KOPT-K1 (cell line): ENCODE measurements at regions not wholly inside any gene's neighbourhood (a gene's known extent, or its start where the extent isn't known, plus 50 kb on each side); places are given as distances from the start of the nearest gene placed in this dataset.

Experiments
- H3K27ac ChIP-seq: fragments of 200-600 bp; sonication (generic); 2 replicates; pipeline ENCODE4 v1.5.1; 2016; ENCODE audit warnings: antibody characterized with exemption, mild to moderate bottlenecking, low read depth, low read length; ENCODE audit not compliant: poor library complexity, severe bottlenecking
- H3K36me3 ChIP-seq: fragments of 200-600 bp; sonication (generic); 2 replicates; pipeline ENCODE4 v1.5.1; 2017; ENCODE audit warnings: antibody characterized with exemption, mild to moderate bottlenecking, low read length, moderate library complexity; ENCODE audit not compliant: insufficient read depth
- H3K9me3 ChIP-seq: fragments of 200-600 bp; sonication (generic); 2 replicates; pipeline ENCODE4 v1.5.1; 2017; ENCODE audit warnings: antibody characterized with exemption, low read length, mild to moderate bottlenecking; ENCODE audit not compliant: insufficient read depth, poor library complexity, severe bottlenecking

DNA sequence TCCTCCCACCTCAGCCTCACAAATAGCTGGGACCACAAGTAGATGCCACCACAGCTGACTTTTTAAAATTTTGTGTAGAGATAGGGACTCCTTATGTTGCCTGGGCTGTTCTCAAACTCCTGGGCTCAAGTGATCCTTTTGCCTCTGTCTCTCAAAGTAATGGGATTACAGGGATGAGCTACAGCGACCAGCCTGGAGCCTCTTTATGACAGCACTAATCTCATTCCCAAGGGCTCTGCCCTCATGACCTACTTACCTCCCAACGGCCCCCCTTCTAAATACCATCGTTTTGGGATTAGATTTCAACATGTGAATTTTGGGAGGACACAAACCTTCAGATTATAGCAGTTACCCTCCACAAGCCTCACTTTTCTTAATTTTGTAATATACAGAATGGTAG, 150.6 kb upstream of the FUT8 start:
- Histone ChIP-seq H3K36me3 (no peaks in the 10 kb centered on the region), H3K27ac (no peak overlapping the region), H3K9me3 (peaks cover 3% of the 10 kb centered on the region)

DNA sequence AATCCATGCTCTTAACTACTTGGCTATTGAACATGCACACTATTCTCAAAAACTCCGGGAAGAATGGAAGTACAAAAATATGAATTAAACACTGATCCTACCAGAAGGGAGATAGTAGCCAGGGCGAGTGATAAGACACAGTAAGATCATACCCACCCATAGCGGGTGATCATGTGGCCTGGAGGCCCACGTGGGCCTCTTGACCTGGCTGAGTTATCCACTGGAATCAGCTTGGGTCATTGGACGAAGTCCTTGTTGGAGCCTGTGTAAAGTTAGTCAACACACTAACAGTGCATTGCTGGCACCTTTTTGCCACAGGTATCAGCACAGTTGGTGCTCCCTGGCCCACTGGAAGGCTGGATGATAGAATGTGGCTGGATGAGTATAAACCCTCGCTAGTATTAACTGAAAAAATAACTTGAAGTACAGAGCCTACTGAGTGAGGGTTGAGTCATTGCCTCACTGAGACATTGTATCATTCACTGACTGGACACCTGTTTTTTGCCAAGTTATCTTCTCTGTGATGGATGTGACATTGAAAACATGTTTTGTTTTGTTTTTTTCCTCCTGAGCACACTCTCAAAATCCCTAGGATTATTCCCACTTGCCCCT, 149.2 kb upstream of the FUT8 start:
- Histone ChIP-seq H3K9me3 (peaks cover 3% of the 10 kb centered on the region), H3K27ac (no peak overlapping the region), H3K36me3 (no peaks in the 10 kb centered on the region)

DNA sequence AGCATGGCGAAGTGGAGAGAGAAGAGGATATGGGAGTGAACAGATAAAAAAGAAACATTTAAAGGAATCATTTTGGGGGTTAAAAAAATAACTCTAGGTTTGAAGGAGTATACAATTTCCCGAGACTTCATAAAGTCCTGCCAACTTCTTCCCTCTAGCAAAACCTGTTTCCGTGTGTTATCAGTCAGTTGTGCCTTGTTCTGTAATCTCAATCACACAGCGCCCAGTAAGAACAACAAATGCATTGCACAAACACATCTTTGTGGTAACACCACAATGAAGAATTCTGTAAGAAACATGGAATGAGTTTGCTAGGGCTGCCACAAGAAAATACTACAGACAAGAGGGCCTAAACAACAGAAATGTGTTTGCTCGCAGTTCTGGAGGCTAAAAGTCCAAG, 144.7 kb upstream of the FUT8 start:
- Histone ChIP-seq H3K27ac (no peak overlapping the region), H3K36me3 (no peaks in the 10 kb centered on the region), H3K9me3 (no peaks in the 10 kb centered on the region)

- H3K9me3 ChIP-seq: no peaks in the 10 kb centered on the region
- H3K27ac ChIP-seq: no peak overlapping the region
- no peaks in the 10 kb centered on the region for H3K36me3 ChIP-seq
These were observed 143.9 kb upstream of the FUT8 start for GRCh38 chr14:65268594-65268993.

- Histone ChIP-seq H3K36me3 (no peaks in the 10 kb centered on the region), H3K9me3 (no peaks in the 10 kb centered on the region), H3K27ac (no peak overlapping the region)
These were observed 142.8 kb upstream of the FUT8 start for GRCh38 chr14:65269732-65270131.

GRCh38 chr14:65277027-65277426, 135.5 kb upstream of the FUT8 start:
- Histone ChIP-seq H3K36me3 (no peaks in the 10 kb centered on the region), H3K9me3 (no peaks in the 10 kb centered on the region), H3K27ac (no peak overlapping the region)

GRCh38 chr14:65277580-65278270, 134.8 kb upstream of the FUT8 start:
- Histone ChIP-seq H3K36me3 (no peaks in the 10 kb centered on the region), H3K27ac (no peak overlapping the region), H3K9me3 (no peaks in the 10 kb centered on the region)

DNA sequence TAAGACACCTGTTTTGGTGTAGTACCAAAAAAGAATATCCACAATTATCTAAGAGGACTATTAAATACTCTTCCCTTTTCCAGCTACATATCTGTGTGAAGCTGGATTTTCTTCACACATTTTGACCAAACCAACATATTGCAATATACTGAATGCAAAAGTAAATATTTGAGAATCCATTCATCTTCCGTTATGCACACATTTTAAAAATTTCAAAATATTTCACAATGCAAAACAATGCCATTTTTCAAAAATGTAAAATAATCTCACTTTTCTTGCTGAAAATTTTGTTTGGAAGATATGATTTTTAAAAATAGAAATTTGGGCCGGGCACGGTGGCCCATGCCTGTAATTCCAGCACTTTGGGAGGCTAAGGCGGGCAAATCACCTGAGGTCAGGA, 133.9 kb upstream of the FUT8 start:
- no peaks in the 10 kb centered on the region for H3K36me3 ChIP-seq
- no peak overlapping the region for H3K27ac ChIP-seq
- no peaks in the 10 kb centered on the region for H3K9me3 ChIP-seq

GRCh38 chr14:65279510-65279909, 133.0 kb upstream of the FUT8 start:
- no peaks in the 10 kb centered on the region for H3K9me3 ChIP-seq
- H3K27ac ChIP-seq: no peak overlapping the region

DNA sequence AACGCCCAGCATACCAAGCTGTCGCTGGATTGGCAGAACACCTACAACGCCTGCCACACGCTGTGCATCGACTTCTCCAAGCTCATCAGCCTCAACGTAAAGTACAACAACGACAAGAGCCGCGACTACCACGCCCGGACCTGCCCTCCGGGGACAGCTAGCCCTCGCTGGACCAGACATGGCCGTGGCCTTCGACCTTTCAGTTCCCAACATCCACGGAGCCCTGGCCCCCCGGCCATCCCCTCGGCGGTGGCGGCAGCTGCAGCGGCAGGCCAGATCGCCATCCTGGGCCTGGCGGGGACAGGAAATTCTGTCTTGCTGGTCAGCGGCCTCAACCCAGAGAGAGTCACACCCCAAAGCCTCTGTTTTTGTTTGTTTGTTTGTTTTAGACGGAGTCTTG, 132.6 kb upstream of the FUT8 start:
- Histone ChIP-seq H3K36me3 (no peaks in the 10 kb centered on the region), H3K27ac (no peak overlapping the region), H3K9me3 (no peaks in the 10 kb centered on the region)

More at GRCh38 chr14:65279510-65279909, 133.0 kb upstream of the FUT8 start:
- H3K36me3 ChIP-seq: no peaks in the 10 kb centered on the region

DNA sequence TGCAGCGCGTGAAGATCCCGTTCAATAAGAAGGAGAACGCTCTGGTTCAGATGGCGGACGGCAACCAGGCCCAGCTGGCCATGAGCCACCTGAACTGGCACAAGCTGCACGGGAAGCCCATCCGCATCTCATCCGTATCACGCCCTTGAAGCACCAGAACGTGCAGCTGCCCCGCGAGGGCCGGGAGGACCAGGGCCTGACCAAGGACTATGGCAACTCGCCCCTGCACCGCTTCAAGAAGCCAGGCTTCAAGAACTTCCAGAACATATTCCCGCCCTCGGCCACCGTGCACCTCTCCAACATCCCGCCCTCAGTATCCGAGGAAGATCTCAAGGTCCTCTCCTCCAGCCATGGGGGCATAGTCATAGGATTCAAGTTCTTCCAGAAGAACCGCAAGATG, 131.9 kb upstream of the FUT8 start:
- H3K27ac ChIP-seq: no peak overlapping the region
- H3K36me3 ChIP-seq: no peaks in the 10 kb centered on the region
- no peaks in the 10 kb centered on the region for H3K9me3 ChIP-seq

DNA sequence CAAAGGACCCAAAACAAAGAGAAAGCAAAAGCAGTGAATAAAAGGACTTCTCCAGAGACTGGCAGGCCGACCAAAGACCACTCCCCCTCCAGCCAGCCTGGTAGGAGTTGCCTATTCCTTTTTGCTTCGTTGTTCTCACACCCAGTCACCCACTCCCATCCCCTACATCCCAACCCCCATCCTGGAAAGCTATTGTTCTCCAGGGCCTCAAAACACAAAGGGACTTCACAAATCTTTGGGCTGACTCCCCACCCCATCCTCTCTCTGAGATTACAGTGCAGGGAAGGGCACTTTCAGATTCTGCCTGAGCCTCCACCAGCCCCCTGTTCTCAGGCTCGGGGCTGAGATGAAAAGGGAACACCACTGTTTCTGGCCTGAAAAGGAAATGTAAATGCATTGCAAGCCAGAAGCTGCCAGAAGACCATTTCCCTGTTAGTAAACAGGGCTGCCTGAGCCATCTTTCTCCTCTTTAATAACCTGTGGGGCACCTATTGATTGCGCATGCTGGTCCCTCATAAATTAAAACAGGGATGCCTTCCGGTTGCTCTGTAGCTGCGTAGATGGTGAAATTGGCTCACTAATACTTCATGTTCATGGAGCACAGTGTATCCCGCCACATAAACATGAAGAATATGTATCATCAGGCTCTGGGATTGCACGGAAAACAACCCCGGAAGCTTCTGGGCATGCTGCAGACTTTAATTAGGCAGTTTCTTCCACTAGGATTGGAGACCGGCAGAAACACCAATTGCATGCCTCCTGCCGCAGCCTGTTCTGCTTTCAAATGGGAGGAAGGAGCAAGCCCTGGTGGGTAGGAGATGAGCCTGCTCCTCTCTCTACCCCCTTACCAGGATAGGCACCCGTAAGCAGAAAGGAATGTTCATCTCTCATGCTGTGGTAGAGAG, 130.3 kb upstream of the FUT8 start:
- Histone ChIP-seq H3K9me3 (no peaks in the 10 kb centered on the region), H3K36me3 (no peaks in the 10 kb centered on the region), H3K27ac (peak overlapping the region; percentile 82)

- peak overlapping the region; percentile 82 for H3K27ac ChIP-seq
- H3K36me3 ChIP-seq: no peaks in the 10 kb centered on the region
- no peaks in the 10 kb centered on the region for H3K9me3 ChIP-seq
These were observed 129.7 kb upstream of the FUT8 start for GRCh38 chr14:65282896-65283253.

GRCh38 chr14:65286443-65286842, 126.1 kb upstream of the FUT8 start:
- Histone ChIP-seq H3K27ac (peak overlapping the region; percentile 96), H3K36me3 (no peaks in the 10 kb centered on the region), H3K9me3 (no peaks in the 10 kb centered on the region)

DNA sequence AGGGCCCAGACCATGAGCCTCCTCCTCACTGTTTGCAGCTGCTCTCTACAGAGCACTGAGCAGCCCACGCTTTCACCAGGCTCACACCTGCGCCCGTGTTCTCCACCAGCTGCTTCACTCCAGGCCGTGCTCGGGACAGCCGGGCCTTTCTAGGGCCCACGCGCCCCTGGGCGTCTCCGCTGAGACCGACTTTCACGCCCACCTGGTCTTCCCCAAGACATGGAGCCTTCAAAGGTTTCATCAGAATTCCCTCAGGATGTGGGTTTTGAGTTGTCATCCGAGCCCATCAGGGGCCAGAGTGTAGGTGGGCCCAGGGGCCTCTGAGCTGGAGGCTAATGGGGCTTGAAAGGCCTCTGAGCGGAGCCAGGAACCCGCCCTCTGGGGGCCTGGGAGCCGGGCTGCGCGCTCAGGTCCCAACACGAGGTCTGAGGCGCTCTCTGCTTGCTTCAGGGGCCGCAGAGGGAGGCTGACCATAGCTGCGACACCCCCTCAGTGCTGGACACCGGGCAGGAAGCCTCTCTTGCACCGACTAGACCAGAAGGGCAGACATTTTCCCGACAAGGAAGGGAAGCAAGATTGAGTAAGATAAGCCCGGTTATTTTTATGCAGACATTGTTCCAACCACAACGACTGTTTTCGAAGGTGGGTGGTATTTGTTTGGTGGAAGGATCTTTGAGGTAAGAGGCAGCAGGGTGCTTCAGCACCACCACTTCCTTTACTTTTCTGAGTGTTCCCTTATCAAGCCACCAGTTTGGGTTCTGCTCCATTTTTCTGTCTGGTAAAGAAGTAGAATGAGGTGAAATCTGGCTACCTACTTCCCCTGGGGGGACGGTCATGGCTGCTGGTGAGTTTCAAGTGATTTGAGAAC, 125.0 kb upstream of the FUT8 start:
- Histone ChIP-seq H3K36me3 (no peaks in the 10 kb centered on the region), H3K9me3 (no peaks in the 10 kb centered on the region), H3K27ac (peak overlapping the region; percentile 96)
